Fibroblast of lung (primary cell): ENCODE measurements at regions not wholly inside any gene's neighbourhood (a gene's known extent, or its start where the extent isn't known, plus 50 kb on each side); places are given as distances from the start of the nearest gene placed in this dataset.

Experiments used
- CTCF ChIP-seq, 2 donors: IDR thresholded peaks in 1 of 2; conservative IDR thresholded peaks in 1 of 2; 1 replicate in 1 of 2; 2 replicates in 1 of 2; pipeline ENCODE4 v1.5.1; 2011 to 2012; ENCODE audit warnings: low read length in 2 of 2, control low read depth in 1 of 2, inconsistent platforms in 1 of 2, low read depth in 1 of 2, mild to moderate bottlenecking in 1 of 2
- EZH2 ChIP-seq: IDR thresholded peaks from 2 replicates; pipeline ENCODE4 v1.5.1; 2012; ENCODE audit warnings: low read length, control low read depth, mild to moderate bottlenecking; ENCODE audit errors: missing control alignments

- no peak for TF ChIP-seq CTCF (conservative IDR thresholded peaks at IDR 0.05 in 1 of 2, IDR thresholded peaks at IDR 0.05 in 1 of 2; ENCODE audit: low read depth in 1 of 2, low read length in 2 of 2)
- no peak for TF ChIP-seq EZH2
Measured at GRCh38 chr19:5214371-5214770, 126.2 kb downstream of the PTPRS start.
